ENCODE measurements at regions not wholly inside any gene's neighbourhood (a gene's known extent, or its start where the extent isn't known, plus 50 kb on each side); places are given as distances from the start of the nearest gene placed in this dataset.
A peak's percentile ranks its signal among the peaks of the same experiment; 100 is the strongest.

GRCh38 chr2:11955884-11956291, 209.5 kb downstream of the LPIN1 start:
- peak; percentile 97 for DNase-seq

GRCh38 chr2:11962707-11963328, 216.4 kb downstream of the LPIN1 start:
- DNase-seq: no peak

DNA sequence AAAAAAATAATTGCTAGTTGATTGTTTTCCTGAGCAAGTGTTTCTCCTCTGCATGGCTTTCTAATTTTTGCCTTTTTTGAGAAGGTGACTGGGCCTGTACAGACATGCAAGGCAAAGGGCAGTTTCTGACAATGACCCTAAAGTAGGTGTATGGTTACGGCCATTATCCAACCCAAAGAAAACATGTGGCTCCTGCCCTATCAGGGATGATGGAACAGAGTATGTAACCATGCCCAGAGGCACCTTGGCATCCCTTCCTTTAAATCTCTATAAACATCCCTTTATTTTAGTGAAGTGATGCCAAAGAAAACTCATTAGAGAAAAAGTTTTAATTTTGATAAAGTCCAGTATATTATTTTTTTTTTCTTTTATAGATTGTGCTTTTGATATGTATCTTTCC, 217.5 kb downstream of the LPIN1 start:
- no peak for DNase-seq

DNA sequence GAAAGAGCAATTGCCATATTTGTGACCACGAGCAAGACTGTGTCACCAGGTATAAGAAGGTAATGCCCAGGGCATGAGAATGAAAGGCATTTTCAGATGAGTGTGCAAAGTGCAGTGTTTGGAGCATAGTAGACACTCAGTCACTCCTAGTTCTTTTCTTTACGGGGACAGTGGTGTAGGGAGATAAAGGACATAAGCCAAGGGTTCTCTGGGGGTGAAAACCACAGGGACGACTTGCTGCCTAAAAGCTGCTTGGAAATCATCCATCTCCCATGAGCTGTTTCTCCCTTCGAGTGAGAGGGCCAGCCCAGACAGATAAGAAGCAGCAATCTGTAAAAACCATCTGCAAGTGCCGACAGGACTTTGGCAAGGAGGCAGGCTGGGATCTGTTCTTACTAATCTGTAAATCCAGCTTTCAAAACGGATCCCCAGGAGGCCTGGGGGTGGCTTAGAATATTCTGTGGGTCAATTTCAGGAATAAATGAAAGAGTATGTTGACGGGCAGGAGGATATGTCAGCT, 221.6 kb downstream of the LPIN1 start:
- DNase-seq: peak; percentile 50

DNA sequence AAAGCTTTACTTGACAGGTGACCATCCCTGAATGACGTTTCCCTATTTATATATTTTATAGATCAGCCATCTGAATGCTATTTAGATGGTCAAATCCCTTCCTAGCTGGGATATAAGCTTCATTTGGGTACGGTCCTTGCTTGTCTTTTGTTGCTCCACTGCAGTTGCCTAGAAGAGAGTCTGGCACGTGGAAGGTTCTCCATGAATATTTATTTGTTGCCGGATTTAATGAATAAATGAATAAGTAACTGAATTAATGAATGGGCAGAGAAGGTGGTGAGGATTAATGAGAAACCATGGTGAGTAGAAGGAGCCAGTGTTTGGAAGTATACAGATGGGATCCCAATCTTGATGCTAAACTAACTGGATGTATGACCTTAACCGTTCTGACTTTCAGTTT, 222.1 kb downstream of the LPIN1 start:
- DNase-seq: no peak

- DNase-seq: no peak
Measured at GRCh38 chr2:11969774-11970173, 223.3 kb downstream of the LPIN1 start.

- DNase-seq: no peak
Measured at GRCh38 chr2:11974573-11974972, 228.1 kb downstream of the LPIN1 start.

- no peak for DNase-seq
Measured at GRCh38 chr2:11975373-11975772, 228.9 kb downstream of the LPIN1 start.

DNA sequence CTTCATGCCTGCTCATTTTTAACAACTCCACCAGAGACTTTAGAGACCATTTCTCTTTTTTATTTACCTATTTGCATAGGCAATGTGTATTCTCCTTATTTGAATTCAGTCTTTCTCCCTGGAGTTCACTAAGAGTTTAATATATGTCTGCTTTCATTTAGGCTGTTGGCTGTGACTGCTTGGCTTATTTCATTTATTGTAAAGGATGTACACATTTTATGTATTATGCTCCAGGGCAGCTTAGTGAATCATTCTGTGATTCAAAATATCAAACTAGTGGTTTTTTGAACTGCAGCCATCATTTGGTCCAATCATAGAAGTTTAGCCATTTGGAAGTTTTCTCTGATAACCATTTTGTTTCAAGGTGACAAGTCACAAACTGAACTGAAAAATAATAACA, 229.6 kb downstream of the LPIN1 start:
- no peak for DNase-seq

DNA sequence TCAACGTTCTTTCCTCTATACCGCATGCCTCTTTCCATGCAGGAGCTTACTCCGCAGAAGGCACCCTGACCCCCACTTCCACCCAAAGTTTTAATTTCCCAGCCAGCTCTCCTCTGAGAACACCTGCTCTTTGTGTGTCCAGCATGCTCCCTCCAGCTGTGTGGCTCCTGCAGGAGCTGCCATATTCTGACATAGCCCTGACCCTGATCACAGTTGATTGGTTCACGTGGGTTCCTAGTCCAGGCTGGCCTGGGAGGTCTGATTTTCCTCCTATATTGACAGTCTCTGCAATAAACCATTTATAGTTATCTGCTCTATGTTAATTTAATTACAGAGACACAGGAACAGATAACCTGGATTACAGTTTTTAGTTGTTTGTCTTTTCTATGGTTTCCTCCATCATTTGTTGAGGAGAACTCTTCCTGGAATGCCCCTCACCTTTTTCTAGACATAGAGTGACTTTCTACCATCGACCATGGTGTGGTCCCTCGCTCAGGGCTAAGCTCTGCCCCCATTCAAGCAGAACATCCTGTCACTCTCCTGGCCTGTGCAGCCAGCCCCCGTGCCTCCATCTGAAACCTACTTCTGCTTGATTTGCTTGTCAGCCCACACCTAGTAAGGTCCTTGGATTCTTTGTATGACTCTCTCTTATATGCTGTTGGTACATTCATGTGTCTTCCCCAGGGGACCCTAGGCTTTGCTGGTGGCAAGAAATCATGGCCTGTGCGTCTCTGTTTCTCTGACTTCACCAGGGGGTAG, 231.5 kb downstream of the LPIN1 start:
- DNase-seq: no peak

GRCh38 chr2:11980809-11981208, 234.4 kb downstream of the LPIN1 start:
- peak; percentile 35 for DNase-seq

GRCh38 chr2:11983401-11983800, 237.0 kb downstream of the LPIN1 start:
- no peak for DNase-seq

- peak; percentile 29 for DNase-seq
Measured at GRCh38 chr2:11983870-11984269, 237.4 kb downstream of the LPIN1 start.

- DNase-seq: peak; percentile 44
Measured at GRCh38 chr2:11984316-11985158, 238.1 kb downstream of the LPIN1 start.

DNA sequence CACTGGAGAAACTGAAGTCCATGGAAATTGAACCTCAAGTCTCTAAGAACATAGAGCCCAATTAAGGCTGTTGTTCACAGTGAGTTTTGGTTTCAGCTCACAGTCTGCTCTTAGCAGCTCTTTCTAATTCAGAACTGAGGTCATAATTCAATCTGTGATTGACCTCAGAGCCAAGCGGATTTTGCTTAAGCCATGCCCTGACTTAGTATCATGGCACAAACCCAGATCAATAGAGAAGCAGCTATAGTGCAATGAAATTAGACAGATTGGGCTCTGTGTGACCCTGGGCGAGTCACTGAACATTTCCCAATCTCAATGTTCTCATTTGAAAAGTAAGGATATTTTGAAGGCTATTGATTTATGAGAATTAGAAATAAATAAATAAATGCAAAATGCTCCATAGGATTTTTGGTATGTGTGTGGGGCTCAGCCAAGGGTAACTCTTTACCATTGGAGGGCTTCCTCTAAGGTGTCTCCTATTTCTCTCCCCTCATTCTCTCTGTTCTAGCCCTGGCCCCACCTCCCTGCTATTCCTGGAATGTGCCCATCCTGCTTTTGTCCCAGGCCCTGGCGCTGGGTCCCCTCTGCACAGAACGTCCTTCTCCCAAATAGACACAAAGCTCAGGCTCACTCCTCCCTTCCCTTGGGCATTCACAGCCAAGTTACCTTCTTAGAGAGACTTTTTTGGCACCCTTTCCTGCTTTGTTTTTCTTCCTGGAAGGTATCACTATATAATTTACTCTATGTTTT, 239.6 kb downstream of the LPIN1 start:
- DNase-seq: no peak

GRCh38 chr2:11987151-11987550, 240.7 kb downstream of the LPIN1 start:
- no peak for DNase-seq

DNA sequence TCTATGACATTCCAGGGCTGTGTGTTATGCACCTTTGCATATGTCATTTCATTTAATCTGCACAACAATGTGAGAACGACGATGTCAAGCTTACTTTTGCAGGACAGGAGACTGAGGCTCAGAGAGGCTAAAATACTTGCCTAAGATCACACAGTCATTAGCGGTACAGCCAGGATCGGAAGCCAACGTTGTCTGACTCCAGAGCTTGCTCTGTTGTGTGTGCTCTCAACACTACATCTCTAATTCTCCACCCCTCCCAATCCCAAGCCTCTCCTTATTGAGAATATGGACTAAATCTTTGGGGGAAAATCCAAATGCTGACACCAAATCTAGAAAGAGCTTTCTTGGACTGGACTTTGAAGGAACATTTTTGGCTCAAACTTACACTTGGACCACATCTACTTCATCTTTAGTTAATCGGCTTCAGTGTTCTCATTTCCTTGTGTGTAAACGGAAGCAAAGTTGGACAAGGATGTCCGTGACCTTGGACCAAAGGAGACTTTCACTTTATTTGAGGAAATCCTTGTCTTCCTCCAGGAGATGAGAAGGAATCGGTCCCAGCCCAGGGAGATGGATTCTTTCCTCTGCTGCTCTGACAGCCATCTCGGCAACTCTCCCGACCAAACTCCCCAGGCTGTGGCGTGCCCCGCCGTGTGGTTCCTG, 242.4 kb downstream of the LPIN1 start:
- DNase-seq: no peak

GRCh38 chr2:11989354-11989703, 242.9 kb downstream of the LPIN1 start:
- no peak for DNase-seq

DNA sequence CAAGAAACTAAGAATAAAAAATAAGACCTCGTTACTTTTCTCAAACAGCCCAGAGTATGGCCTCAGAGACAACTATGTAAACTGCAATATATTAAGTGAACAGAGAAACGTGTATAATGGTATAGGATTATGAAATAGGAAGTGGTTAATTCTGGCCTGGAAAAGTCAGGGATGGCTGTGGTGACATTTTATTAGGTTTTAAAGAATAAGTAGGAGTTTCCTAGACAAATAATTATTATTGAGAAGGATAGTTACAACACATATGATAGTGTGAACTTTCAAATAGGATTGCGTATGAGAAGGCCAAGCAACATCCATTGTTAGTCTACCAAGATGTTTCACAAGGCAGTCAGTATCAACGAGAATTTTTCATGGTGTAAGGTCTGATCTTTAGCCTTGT, 244.1 kb downstream of the LPIN1 start:
- DNase-seq: no peak

- no peak for DNase-seq
Measured at GRCh38 chr2:11993749-11994148, 247.3 kb downstream of the LPIN1 start.

DNA sequence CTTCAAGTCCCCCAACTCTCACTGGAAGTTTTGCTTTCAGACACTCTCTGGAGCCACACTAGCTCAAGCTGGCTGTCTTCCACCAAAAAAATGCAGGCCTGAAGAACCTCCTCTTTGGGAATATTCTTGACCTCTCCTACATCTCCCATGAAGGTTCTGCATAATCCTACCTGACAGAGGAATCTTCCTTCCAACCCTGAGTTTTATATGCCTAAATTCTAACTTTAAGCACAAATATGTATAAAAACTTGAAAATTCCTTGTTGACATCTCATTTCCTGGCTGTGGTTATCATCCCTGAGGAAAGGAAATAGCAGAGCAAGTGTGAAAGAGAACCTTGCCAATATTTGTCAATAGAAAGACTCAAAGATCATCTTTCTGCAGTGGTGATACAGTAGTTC, 249.0 kb downstream of the LPIN1 start:
- DNase-seq: no peak

DNA sequence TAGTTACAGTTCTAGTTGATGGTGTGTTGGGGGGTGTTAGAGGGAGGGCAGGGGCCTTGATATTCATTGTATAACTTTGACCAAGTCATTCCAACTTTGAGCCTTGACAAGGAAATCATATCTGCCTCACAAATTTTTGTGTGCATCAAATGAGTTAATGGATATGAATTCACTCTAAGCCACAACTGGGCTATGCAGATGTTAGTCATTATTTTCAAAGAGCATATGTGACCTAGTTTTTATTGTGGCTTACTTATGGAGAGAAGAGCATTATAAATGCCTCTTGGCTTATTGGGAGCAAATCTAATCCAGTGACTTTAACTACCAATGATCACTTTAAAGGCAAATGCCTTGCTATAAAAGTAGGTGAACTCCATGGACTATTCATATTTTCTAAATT, 250.2 kb downstream of the LPIN1 start:
- DNase-seq: no peak
